Naive B cell (primary cell): ENCODE measurements at regions not wholly inside any gene's neighbourhood (a gene's known extent, or its start where the extent isn't known, plus 50 kb on each side); places are given as distances from the start of the nearest gene placed in this dataset.

ENCODE experiments used
- ATAC-seq, 2 donors: fragments of 150-1000 bp; cut with Tn5 transposase; 2 replicates each; pipeline ENCODE4 v1.10.0; 2021; ENCODE audit warnings: low read depth in 2 of 2, mild to moderate bottlenecking in 2 of 2, moderate library complexity in 2 of 2
- DNase-seq: peaks from one replicate; pipeline ENCODE4 v3.0.0; 2022
- H3K27ac Mint-ChIP-seq, 6 donors: one replicate each; pipeline ENCODE4 v1.8.0; 2020 to 2022; ENCODE audit warnings: mild to moderate bottlenecking in 6 of 6, mixed read lengths in 6 of 6, moderate library complexity in 5 of 6, inconsistent platforms in 2 of 6
- H3K27me3 Mint-ChIP-seq, 3 donors: one replicate each; pipeline ENCODE4 v1.8.0; 2021 to 2022; ENCODE audit warnings: mixed read lengths in 3 of 3, mild to moderate bottlenecking in 1 of 3
- H3K36me3 Mint-ChIP-seq, 2 donors: one replicate each; pipeline ENCODE4 v1.8.0; 2020 to 2022; ENCODE audit warnings: mixed read lengths in 2 of 2, inconsistent platforms in 1 of 2, mild to moderate bottlenecking in 1 of 2
- H3K4me1 Mint-ChIP-seq, 3 donors: one replicate each; pipeline ENCODE4 v1.8.0; 2020 to 2022; ENCODE audit warnings: mixed read lengths in 3 of 3, inconsistent platforms in 1 of 3, mild to moderate bottlenecking in 1 of 3, moderate library complexity in 1 of 3
- H3K4me3 Mint-ChIP-seq, 8 donors: one replicate each; pipeline ENCODE4 v1.8.0; 2020 to 2022; ENCODE audit warnings: mild to moderate bottlenecking in 8 of 8, mixed read lengths in 8 of 8, moderate library complexity in 8 of 8, inconsistent platforms in 2 of 8
- H3K9me3 Mint-ChIP-seq, 7 donors: one replicate each; pipeline ENCODE4 v1.8.0; 2020 to 2022; ENCODE audit warnings: mixed read lengths in 7 of 7, mild to moderate bottlenecking in 5 of 7, inconsistent platforms in 2 of 7, moderate library complexity in 1 of 7

- DNase-seq (no peak), ATAC-seq (no peak)
- H3K36me3 Mint-ChIP-seq: no peaks in the 10 kb centered on the region
- H3K4me1 Mint-ChIP-seq: no peaks in the 10 kb centered on the region
- H3K9me3 Mint-ChIP-seq: peaks cover 0 to 4% (median 2%) of the 10 kb centered on the region in 7 donors
- H3K27ac Mint-ChIP-seq: no peak overlapping the region
- no peak overlapping the region for H3K4me3 Mint-ChIP-seq
- no peaks in the 10 kb centered on the region for H3K27me3 Mint-ChIP-seq
These were observed 356.5 kb upstream of the CDH4 start for GRCh38 chr20:60895363-60896079.

- H3K36me3 Mint-ChIP-seq: peaks cover 0 to 5% of the 10 kb centered on the region in 2 donors
These were observed 354.1 kb upstream of the CDH4 start for GRCh38 chr20:60897976-60898375.

GRCh38 chr20:60899320-60899719 is 352.7 kb upstream of the CDH4 start:
- Mint-ChIP-seq H3K4me1 (no peaks in the 10 kb centered on the region), H3K36me3 (peaks cover 0 to 5% of the 10 kb centered on the region in 2 donors), H3K27ac (no peak overlapping the region), H3K27me3 (no peaks in the 10 kb centered on the region), H3K4me3 (no peak overlapping the region), H3K9me3 (peaks cover 0 to 13% (median 5%) of the 10 kb centered on the region in 7 donors)
- no peak for ATAC-seq
- no peak for DNase-seq

More at GRCh38 chr20:60897976-60898375, 354.1 kb upstream of the CDH4 start:
- DNase-seq (no peak), ATAC-seq (no peak)
- Mint-ChIP-seq H3K4me1 (no peaks in the 10 kb centered on the region), H3K9me3 (peaks cover 0 to 13% (median 5%) of the 10 kb centered on the region in 7 donors), H3K27ac (no peak overlapping the region), H3K27me3 (no peaks in the 10 kb centered on the region), H3K4me3 (no peak overlapping the region)

- no peaks in the 10 kb centered on the region for H3K4me1 Mint-ChIP-seq
- peaks cover 0 to 13% (median 5%) of the 10 kb centered on the region in 7 donors for H3K9me3 Mint-ChIP-seq
- H3K36me3 Mint-ChIP-seq: peaks cover 0 to 5% of the 10 kb centered on the region in 2 donors
- DNase-seq: no peak
- no peaks in the 10 kb centered on the region for H3K27me3 Mint-ChIP-seq
- ATAC-seq: no peak
- H3K27ac Mint-ChIP-seq: no peak overlapping the region
- no peak overlapping the region for H3K4me3 Mint-ChIP-seq
These were observed 351.4 kb upstream of the CDH4 start for GRCh38 chr20:60900618-60901017.

GRCh38 chr20:60901831-60902230 is 350.2 kb upstream of the CDH4 start:
- Mint-ChIP-seq H3K27ac (no peak overlapping the region), H3K4me1 (no peaks in the 10 kb centered on the region), H3K4me3 (no peak overlapping the region), H3K9me3 (peaks cover 0 to 13% (median 5%) of the 10 kb centered on the region in 7 donors), H3K36me3 (peaks cover 0 to 5% of the 10 kb centered on the region in 2 donors), H3K27me3 (no peaks in the 10 kb centered on the region)
- DNase-seq (no peak), ATAC-seq (no peak)

GRCh38 chr20:60903325-60903971 is 348.6 kb upstream of the CDH4 start:
- H3K36me3 Mint-ChIP-seq: peaks cover 0 to 5% of the 10 kb centered on the region in 2 donors
- H3K4me3 Mint-ChIP-seq: peak overlapping the region in 1 of 8 donors; percentile 26
- H3K9me3 Mint-ChIP-seq: peaks cover 0 to 13% (median 5%) of the 10 kb centered on the region in 7 donors
- DNase-seq (no peak), ATAC-seq (no peak)
- no peak overlapping the region for H3K27ac Mint-ChIP-seq
- H3K27me3 Mint-ChIP-seq: no peaks in the 10 kb centered on the region
- H3K4me1 Mint-ChIP-seq: no peaks in the 10 kb centered on the region

- Mint-ChIP-seq H3K4me1 (no peaks in the 10 kb centered on the region), H3K27ac (no peak overlapping the region), H3K4me3 (no peak overlapping the region), H3K36me3 (peaks cover 0 to 5% of the 10 kb centered on the region in 2 donors), H3K9me3 (peaks cover 0 to 13% (median 6%) of the 10 kb centered on the region in 7 donors), H3K27me3 (no peaks in the 10 kb centered on the region)
- no peak for ATAC-seq
- DNase-seq: no peak
These were observed 347.3 kb upstream of the CDH4 start for GRCh38 chr20:60904730-60905129.

- Mint-ChIP-seq H3K27me3 (no peaks in the 10 kb centered on the region), H3K27ac (no peak overlapping the region), H3K4me1 (no peaks in the 10 kb centered on the region), H3K36me3 (peaks cover 0 to 5% of the 10 kb centered on the region in 2 donors), H3K4me3 (no peak overlapping the region), H3K9me3 (peaks cover 0 to 18% (median 8%) of the 10 kb centered on the region in 7 donors)
- ATAC-seq (no peak), DNase-seq (no peak)
These were observed 346.1 kb upstream of the CDH4 start for GRCh38 chr20:60905919-60906318.

- DNase-seq: no peak
- H3K4me1 Mint-ChIP-seq: no peaks in the 10 kb centered on the region
- ATAC-seq: no peak
- no peak overlapping the region for H3K4me3 Mint-ChIP-seq
- peaks cover 0 to 5% of the 10 kb centered on the region in 2 donors for H3K36me3 Mint-ChIP-seq
- H3K27me3 Mint-ChIP-seq: no peaks in the 10 kb centered on the region
- H3K9me3 Mint-ChIP-seq: peaks cover 0 to 15% (median 8%) of the 10 kb centered on the region in 7 donors
- no peak overlapping the region for H3K27ac Mint-ChIP-seq
These were observed 345.5 kb upstream of the CDH4 start for GRCh38 chr20:60906555-60906954.

GRCh38 chr20:60913298-60913697 is 338.8 kb upstream of the CDH4 start:
- ATAC-seq (no peak), DNase-seq (no peak)
- peaks cover 0 to 4% (median 0%) of the 10 kb centered on the region in 3 donors for H3K27me3 Mint-ChIP-seq
- no peak overlapping the region for H3K4me3 Mint-ChIP-seq
- H3K4me1 Mint-ChIP-seq: no peaks in the 10 kb centered on the region
- H3K9me3 Mint-ChIP-seq: peaks cover 7 to 30% (median 11%) of the 10 kb centered on the region in 7 donors
- no peaks in the 10 kb centered on the region for H3K36me3 Mint-ChIP-seq
- no peak overlapping the region for H3K27ac Mint-ChIP-seq

- DNase-seq: no peak
- no peak overlapping the region for H3K27ac Mint-ChIP-seq
- no peak overlapping the region for H3K4me3 Mint-ChIP-seq
- H3K27me3 Mint-ChIP-seq: no peaks in the 10 kb centered on the region
- peaks cover 2 to 20% (median 7%) of the 10 kb centered on the region in 7 donors for H3K9me3 Mint-ChIP-seq
- no peak for ATAC-seq
- H3K4me1 Mint-ChIP-seq: no peaks in the 10 kb centered on the region
- no peaks in the 10 kb centered on the region for H3K36me3 Mint-ChIP-seq
These were observed 330.9 kb upstream of the CDH4 start for GRCh38 chr20:60921022-60921622.

- H3K4me3 Mint-ChIP-seq: no peak overlapping the region
- no peak overlapping the region for H3K27ac Mint-ChIP-seq
- H3K9me3 Mint-ChIP-seq: peaks cover 0 to 19% (median 0%) of the 10 kb centered on the region in 7 donors
- DNase-seq (no peak), ATAC-seq (no peak)
- no peaks in the 10 kb centered on the region for H3K36me3 Mint-ChIP-seq
- no peaks in the 10 kb centered on the region for H3K27me3 Mint-ChIP-seq
- H3K4me1 Mint-ChIP-seq: no peaks in the 10 kb centered on the region
These were observed 325.2 kb upstream of the CDH4 start for GRCh38 chr20:60926831-60927230.

- H3K9me3 Mint-ChIP-seq: peaks cover 0 to 19% (median 0%) of the 10 kb centered on the region in 7 donors
- H3K4me1 Mint-ChIP-seq: no peaks in the 10 kb centered on the region
- H3K27me3 Mint-ChIP-seq: no peaks in the 10 kb centered on the region
- H3K27ac Mint-ChIP-seq: no peak overlapping the region
- DNase-seq: no peak
- ATAC-seq: no peak
- no peaks in the 10 kb centered on the region for H3K36me3 Mint-ChIP-seq
- H3K4me3 Mint-ChIP-seq: no peak overlapping the region
These were observed 323.7 kb upstream of the CDH4 start for GRCh38 chr20:60928341-60928740.
